NCI-H2196 treated with DMSO at 0.1 percent for 48 hours (cell line): ENCODE measurements at regions not wholly inside any gene's neighbourhood (a gene's known extent, or its start where the extent isn't known, plus 50 kb on each side); places are given as distances from the start of the nearest gene placed in this dataset.
"Not testable (repeated sequence)": the region's sequence is repeated elsewhere in the genome, so short reads cannot be mapped to it uniquely, and the experiment has no call there.

Experiments
- DNase-seq: peaks from one replicate; lab custom pipeline; 2025; ENCODE audit not compliant: unreplicated experiment; lab: John Stamatoyannopoulos, UW

DNA sequence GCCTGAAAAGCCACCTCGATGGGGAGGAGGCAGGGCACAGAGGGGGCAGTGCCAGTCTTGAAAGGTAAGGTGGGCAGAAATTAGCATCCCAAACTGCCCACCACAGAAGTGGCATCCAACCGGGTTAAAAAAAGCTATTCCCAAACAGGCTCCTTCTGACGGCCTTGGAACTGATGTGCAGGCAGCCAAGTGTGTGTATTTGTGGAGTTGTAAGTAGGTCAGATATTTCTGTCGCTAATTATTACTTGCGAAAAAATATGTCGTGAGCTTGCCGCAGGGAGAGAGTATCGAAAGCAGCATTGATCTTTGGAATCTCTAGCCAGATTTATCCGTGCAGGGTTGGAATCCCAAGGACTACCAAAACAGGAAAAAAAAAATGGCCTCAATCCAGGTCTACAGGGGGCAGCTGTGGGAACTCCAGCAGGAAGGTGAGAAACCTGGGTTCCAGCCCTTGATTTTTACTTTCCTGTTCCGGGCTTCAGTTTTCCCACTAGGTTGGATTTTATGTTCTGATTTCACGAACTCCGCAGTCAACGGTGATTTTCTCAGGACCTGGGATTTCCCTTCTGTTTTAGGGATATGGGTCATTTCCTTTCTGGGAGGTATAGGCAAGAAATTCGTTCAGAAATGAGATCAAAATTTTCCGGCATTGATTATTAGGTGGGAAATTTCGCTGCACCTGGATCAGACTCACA, 200.8 kb downstream of the RGS3 start:
- no peak for DNase-seq

DNA sequence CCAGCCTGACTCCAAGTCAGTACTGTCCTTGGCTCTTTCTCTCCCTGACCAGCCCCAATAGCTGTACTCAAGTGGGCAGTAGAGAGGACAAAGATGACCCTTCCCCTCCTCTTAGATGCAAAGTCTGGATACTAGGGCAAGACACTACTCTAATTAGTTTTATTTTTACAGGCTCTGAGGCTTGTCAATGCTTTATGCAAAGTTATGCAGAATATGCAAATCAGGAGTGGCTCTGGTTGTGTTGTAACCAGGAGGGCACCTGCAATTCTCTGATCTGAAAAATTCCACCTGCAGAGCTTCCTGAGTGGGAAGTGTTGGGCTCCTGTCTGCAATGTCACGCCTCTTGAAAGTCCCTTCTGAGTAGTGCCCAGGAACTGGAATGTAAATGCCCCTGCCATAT, 201.5 kb downstream of the RGS3 start:
- DNase-seq = no peak

DNA sequence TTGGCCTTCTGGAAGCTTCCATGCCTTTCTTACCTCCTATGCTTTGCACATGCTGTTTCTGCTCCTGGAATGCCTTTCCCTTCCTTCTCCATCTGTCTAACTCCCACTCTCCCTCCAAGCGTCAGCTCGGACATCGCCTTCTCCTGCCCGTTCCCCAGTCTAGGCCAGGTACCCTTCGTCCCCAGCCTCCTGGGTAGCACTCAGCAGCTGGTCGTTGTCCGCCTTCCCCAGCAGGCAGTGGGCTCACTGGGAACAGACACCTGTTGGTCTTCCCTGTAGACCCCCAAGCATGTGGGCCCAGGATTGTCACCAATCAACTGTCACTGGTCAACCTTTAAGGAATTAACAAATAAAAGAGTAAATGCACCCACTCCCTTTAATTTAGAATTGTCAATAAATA, 202.2 kb downstream of the RGS3 start:
- DNase-seq = no peak

DNA sequence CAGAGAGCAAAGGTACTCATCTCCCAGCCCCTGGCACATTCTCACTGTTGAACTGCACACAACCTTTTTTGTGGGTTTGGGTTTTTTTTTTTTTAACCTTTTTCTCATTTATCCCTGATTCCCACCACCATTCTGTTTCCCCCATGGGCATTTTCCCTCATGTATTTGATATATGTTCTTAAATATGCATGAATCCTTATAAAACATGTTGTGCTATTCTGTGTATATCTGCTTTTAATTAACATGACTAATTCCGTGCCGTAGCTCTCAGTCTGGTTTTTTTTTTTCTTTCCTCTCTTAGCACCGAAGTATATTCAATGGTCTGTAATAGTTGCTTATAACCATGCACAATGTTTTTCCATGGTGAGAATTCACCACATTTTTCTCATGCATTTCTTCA, 204.5 kb downstream of the RGS3 start:
- no peak for DNase-seq

DNA sequence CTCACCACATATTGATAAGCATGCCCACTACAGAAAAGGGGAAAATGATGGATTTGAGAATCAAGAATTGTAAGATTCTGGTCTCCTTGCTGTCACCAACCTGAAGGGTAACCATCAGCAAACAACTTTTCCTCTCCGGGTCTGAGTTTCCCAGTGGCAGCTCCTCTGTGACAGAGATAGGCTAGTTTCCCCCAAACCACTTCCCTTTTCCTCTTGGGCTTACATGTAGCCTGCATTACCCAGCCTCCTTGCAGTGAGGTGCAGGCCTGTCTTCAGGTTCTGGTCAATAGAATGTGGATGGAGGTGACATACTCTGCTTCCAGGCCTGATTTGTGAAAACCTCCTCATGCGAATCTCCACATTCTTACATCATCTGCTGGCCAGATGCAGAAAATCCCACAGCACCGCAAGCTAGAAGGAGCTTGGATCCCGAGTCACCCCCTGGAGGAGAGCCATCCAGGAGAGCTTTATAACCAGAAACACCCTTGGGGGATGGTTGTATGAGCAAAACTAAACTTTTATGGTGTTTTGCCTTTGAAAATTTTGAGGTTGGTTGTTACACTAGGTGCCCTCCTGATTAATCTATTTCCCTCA, 206.1 kb downstream of the RGS3 start:
- DNase-seq = no peak

DNA sequence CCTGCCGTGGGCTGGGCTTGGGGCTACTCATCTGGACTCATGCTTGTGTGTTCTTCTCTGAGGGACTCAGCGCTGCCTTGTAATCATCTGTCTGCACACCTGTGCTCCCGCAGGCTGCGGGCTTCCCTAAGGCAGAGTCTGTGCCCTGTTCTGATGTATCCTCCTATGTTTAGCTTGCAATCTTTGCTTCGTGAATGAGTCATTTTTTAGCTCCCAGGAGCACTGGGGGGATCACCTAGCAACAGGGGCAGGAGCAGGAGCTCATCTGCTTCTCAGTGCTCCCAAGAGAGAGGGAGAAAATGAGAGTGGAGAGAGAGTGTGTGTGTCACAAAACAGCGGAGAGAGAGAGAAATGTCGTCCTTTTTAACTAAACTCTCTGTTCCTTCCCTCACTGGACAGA, 202.4 kb upstream of the ZNF618 start:
- no peak for DNase-seq

DNA sequence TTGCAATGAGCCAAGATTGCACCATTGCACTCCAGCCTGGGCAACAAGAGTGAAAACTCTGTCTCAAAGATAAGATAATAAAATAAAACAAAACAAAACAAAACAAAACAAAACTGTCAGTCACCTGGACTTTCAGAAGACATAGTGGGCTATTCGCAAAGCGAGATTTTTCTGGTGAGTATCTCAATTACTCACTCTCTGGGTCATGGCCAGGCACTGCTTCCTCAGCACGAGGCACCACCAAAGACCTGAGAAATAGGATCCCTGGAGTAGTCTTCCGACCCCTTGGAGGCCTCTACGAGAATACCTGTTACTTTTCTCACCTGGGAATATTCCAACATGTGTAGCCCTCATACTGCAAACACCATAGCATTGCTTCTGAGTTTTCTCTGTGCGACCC, 201.7 kb upstream of the ZNF618 start:
- DNase-seq = no peak

DNA sequence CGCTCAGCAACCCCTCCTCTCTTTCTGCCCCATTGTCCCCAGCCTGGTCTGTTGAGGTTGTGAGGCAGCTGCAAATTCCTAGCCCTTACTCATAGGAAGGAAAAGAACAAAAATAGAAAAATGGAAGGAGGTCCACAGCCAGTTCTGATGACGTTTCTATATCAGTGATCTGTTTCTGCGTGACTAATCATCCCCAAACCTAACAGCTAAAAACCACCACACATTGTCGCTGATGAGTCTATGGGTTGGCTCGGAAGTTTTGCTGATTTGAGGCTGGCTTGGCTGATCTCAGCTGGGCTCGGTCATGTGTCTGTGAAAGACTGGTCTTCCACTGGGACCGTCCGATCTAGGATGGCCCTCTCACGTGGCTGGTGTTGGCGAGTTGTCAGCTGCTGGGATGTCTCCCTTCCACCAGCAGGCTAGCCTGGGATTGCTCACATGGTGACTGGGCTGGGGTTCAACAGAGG, 200.6 kb upstream of the ZNF618 start:
- DNase-seq = no peak

DNA sequence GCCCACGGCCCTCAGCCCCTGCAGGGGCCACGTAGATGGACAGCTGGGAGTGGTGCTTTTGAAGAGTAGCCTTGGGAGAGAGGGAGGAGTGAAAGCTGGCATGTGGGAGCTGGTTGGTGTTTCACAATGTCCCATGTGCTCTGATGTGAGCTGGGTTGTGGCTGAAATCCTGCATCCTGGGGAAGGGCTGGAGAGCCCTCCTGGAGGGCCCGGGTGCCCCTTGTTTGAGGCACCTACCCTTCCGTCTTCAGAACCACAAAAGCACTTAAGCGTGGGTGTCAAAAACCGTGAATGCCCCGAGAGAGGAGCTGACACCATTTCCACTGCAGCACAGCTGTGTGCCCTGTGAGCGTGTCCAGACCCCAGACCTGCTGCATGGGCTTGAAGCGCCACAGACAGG, 199.1 kb upstream of the ZNF618 start:
- no peak for DNase-seq

DNA sequence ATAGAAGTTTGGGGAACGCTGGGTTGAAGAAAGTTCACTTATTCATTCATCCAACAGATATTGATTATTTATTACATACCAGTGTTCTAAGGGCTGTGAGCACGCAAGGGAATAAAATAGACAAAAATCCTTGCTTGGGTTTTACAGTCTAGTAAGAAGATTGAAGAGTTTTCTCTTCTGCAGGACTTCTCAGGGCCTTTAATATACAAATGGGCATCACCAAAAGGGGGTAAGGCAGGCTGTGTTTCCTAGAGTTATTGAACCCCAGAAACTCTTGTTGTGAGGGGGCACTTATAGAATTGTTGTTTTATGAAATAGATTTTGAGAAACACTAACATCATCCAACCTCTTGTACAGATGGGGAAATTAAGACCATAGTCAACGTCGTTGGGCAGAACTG, 198.5 kb upstream of the ZNF618 start:
- no peak for DNase-seq

DNA sequence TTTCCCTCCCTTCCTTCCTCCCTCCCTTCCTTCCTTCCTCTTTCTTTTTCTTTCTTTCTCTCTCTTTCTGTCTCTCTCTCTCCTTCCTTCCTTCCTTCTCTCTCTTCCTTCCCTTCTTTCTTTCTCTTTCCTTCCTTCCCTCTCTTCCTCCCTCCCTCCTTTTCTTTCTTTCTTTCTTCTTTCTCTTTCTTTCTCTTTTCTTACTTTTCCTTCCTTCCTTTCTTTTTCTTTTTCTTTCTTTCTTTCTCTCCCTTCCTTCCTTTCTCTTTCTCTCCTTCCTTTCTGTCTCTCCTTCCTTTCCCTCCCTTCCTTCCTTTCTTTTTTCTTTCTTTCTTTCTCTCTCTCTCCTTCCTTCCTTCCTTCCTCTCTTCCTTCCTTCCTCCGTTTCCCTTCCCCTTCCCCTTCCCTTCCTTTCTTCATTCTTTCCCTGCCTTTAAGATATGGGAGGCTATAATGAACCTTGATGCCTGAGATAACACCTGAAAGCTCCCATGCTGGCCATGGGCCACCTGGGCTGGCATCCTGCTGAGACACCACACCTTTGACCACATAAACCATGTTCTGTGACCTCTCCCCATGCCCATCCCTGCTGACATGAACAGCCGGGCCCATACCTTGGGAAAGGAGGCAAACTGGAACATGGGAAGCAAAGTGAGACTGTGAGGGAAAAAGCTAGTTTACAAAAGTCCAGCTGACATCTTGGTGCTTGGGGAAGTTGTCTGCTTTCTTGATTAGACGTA, 197.8 kb upstream of the ZNF618 start:
- DNase-seq = no peak

DNA sequence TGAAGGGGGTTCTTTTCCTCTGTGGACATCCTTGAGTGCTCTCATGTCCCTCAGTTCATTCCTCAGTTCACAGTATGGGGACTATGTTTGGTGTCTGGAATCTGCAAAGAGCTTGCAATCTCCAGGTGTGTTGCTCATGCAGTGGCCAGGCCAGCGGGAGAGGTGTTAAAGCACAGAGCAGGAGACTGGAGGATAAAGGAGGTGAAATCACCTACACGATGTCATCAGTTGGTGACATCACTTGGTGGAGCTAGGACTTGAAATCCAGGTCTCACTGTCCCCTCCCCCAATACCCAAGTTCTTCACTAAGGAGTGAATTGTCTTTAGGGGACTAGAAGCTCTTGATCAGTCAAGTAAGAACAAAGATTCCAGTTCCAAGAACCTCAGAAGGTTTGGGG, 197.3 kb upstream of the ZNF618 start:
- DNase-seq = no peak

DNA sequence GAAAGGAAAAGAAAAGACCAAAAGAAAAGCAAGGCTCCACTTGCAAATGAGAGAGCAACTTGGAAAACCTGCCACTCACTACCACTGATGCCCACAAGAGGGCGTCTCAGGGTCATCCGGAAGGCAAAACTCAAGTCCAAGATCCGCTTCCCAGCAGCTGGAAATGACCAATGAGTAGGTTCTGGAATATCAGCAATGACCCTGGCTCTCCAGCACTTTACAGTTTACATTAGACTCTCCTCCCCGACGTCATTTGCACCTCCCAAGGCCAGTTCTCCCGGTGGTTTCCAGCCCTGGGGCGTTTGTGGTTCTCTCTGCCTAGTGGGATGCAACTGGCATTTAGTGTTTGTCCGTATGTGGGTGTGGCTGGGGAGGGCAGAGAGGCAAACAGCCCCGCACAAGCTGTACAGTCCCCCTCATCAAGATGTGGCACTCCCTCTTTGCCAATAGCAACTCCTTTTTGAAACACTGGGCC, 193.8 kb upstream of the ZNF618 start:
- peak; percentile 33 for DNase-seq

DNA sequence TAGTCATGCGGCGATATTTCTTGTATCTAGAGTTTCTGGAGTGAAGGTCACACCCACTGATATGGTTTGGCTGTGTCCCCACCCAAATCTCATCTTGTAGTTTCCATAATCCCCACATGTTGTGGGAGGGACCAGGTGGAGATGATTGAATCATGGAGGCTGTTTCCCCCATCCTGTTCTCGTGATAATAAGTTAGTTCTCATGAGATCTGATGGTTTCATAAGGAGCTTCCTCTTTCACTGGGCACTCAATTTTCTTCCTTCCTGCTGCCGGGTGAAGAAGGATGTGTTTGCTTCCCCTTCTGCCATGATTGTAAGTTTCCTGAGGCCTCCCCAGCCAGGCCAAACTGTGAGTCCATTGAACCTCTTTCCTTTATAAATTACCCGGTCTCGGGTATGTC, 190.5 kb upstream of the ZNF618 start:
- not testable (repeated sequence) for DNase-seq

DNA sequence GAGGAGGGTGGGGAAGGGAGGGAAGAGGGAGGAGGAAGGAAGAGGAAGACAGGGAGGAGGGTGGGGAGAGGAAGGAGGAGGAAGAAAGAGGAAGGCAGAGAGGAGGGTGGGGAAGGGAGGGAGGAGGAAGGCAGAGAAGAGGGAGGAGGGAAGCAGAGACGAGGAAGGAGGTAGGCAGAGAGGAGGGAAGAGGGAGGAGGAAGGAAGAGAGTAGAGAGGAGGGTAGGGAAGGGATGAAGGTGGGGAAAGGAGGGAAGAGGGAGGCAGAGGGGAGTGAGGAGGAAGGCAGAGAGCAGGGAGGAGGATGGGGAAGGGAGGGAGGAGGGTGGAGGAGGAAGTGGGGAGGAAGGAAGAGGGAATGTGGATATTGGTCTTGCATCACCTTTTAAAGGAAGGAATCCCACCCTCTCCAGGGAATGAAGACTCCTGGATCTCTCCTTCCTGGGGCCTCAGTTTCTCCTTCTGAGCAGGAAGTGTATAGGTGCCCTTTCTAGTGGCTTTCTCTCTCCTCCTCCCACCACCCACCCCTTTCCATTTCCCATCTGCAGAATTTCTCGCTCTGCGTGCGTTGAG, 188.9 kb upstream of the ZNF618 start:
- DNase-seq = no peak

DNA sequence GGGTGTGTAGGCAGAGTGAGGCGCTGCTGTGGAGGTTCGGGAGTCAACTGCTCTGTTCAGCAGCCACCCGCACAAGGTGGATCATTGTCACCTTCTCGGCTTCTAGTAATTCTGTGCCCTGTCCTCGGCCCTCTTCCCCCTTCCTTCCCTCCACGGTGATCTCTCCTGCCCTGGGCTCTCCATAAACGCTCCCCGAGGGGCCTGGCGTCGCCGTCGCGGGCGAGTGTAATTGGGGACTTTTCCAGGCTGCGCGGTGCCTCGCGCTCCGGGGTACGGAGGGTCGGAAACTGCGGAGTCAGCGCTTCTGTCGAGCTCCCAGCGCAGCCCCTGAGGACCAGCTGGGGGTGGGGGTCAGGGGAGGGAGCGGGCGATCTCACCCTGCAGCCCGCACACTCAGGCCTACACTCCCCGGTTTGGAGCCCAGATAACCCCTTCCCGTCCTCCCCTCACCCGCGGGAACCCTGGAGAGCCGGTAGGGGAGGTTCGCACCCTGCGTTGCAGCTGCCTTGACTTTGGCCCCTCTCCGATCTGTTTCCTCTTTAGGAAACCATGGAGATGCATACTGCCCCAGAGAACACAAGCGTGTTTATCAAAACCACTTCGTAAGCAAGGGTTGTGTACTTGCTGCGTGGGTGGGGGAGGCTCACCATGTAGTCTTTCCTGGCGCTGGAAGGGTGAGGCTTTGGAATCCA, 188.3 kb upstream of the ZNF618 start:
- no peak for DNase-seq

DNA sequence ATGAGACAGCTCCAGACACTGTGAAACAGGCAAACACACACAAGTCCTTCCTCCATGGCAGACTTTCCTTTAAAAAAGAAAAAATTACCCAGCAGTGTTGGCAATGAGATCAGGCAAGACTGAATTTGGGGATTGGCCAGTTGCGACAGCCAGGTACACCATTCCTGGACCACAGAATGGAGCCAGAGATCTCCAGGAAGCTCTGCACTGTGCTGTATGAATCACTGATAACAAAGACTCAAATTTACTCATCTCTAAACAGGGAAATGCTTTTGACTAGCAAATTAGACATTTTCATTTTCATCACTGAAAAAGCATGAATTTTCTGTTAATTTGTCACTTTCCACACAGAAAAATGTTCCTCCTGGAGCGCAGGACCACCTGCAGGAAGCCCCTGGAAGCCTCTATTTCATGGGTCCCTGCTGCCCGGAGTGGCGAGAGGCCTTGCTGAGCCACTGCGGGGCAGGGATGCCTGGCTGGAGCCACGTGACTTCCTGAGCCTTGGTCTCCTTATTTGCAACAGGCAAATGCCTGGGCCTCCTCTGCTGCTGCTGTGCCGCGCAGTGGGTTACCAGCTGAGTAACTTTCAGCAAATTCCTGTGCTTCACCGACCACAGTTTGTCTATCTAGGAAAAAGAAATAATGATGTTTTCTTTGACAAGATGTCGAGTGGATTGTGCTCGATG, 185.9 kb upstream of the ZNF618 start:
- no peak for DNase-seq

DNA sequence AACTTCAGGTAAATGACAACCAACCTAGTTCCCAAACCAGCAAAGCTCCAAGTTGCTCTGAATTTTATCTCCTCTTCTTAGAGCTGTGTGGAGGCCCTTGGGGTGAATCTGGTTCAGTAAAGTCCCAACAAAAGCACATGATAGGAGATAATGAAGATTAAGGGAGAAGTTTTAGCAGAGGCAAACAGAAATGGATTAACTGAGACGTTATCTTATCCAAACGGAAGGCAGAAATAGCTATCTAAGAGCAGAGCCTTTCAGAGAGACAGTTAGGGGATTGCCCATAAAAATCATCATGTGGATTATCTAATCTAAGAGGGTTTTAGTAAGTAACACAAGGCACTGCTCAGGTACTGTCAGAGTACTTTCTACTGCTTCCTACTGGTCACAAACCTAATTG, 183.9 kb upstream of the ZNF618 start:
- no peak for DNase-seq

DNA sequence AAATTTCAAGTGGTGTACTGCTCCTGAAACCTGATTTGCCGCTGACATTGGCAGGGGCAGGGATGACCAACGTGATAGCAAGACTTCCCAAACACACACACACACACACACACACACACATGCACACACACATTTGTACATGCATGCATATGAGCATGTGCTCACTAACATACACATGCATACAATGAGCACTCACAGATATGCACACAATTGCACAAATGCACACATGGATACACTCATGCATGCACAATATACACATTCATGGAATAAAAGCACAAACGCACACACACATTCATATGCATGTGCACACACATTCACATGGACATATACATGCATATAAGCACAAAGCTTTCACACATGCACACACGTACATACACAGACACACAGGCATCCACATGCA, 181.2 kb upstream of the ZNF618 start:
- no peak for DNase-seq

DNA sequence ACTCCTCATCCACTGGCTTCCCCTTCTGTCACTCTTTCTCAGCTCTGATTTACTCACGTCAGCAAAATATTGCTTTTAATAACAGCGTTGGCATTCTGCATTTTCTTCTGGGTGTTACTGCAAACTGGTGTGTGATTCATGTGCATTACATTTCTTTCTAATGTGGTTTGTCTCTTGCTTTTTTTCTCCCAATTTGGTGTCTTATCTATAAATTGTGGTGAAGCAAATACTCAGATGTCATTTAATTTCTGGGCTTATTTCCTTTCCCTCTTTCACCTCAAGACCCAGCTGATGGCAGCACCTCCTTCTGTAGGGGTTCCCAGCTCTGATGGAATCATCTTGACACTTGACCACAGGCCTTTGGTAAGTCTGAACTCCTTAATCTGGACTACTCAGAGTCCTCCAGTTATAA, 180.7 kb upstream of the ZNF618 start:
- no peak for DNase-seq

DNA sequence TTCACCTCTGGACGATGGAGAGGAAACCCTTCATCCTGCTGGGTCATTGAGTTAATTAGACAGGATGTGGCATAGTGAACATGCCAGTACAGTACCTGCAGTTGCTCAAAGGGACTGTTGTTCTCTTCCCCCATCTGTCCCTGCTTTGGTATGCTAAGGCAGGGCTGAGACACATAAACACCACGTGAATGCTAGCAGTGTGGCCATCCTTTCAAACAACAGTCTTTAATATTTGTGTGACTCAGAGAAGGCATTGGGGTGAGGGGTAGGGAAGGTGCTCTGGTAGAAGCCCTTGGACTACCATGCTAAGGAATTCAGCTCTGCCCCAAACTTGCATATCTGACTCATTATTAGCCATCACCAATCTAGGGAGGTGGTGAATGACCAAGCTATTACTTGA, 180.2 kb upstream of the ZNF618 start:
- no peak for DNase-seq
